Tibial nerve (tissue), 4 donors: ENCODE measurements at regions not wholly inside any gene's neighbourhood (a gene's known extent, or its start where the extent isn't known, plus 50 kb on each side); places are given as distances from the start of the nearest gene placed in this dataset.

Source experiments
- CTCF ChIP-seq, 5 experiments: fragments of 200-600 bp in 3 of 5; fragments of 450-650 bp in 2 of 5; sonication (generic) in 3 of 5; IDR thresholded peaks; one replicate each; pipeline ENCODE4 v1.5.1; 2016 to 2019; ENCODE audit warnings: antibody characterized with exemption in 5 of 5, mild to moderate bottlenecking in 3 of 5, moderate library complexity in 2 of 5
- EP300 ChIP-seq, 2 donors: sonication (generic); formaldehyde crosslinking; IDR thresholded peaks; one replicate each; pipeline ENCODE4 v1.6.1; 2017; ENCODE audit warnings: antibody characterized with exemption in 2 of 2, mild to moderate bottlenecking in 1 of 2

- TF ChIP-seq EP300 (IDR thresholded peaks at IDR 0.05) (no peak), CTCF (IDR thresholded peaks at IDR 0.05) (no peak)
Observed at GRCh38 chr18:78630981-78631510, 348.6 kb upstream of the SALL3 start.
